Activated CD8-positive, alpha-beta memory T cell treated with anti-CD3 and anti-CD28 coated beads, Interleukin-2, amount 50 U/mL, for 4 hours (primary cell): ENCODE measurements at regions not wholly inside any gene's neighbourhood (a gene's known extent, or its start where the extent isn't known, plus 50 kb on each side); places are given as distances from the start of the nearest gene placed in this dataset.
"Not testable (repeated sequence)": the region's sequence is repeated elsewhere in the genome, so short reads cannot be mapped to it uniquely, and the experiment has no call there.

Source experiments
- DNase-seq: peaks from one replicate; pipeline ENCODE4 v3.0.0-alpha.2; 2020

- no peak for DNase-seq
Measured at GRCh38 chr4:67328393-67328792, 216.9 kb downstream of the CENPC start.

- no peak for DNase-seq
Measured at GRCh38 chr4:67328018-67328278, 217.4 kb downstream of the CENPC start.

DNA sequence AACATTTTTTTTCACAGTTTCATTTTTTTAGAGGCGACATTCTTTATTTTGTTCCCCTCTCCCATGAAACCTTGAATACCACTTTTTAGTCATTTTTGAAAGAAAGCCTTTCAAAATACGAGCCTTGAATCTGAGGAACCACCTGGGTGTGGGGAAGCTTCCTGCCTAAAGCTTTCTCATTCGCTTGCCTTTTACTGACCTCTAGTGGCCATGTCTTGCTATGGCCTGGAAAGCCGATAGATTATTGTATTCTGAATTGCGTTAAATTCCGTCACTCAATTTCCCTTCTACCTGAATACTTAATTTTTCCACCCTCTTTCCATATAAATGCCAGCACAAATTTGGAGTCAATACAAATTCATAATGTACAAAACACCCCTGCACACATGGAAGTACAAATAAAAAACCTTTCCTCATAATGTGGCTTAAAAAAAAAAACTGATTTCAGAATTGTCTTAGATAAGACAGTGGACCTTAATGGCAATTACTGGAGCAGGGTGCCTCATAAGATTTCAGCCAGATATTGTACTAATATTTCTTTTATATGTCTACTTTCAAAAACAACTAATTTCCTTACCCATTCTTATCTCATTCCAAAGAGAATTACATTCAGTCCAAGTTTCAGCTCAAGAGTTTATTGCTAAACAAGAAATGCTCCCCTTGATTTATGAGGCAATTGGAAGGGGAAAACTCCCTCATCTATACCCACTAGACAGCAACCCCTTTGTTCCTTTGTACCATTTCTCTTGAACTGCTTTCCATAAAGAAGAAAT lies 217.9 kb downstream of the CENPC start:
- DNase-seq = peak; percentile 35

GRCh38 chr4:67325791-67326190 lies 219.5 kb downstream of the CENPC start:
- DNase-seq = no peak

DNA sequence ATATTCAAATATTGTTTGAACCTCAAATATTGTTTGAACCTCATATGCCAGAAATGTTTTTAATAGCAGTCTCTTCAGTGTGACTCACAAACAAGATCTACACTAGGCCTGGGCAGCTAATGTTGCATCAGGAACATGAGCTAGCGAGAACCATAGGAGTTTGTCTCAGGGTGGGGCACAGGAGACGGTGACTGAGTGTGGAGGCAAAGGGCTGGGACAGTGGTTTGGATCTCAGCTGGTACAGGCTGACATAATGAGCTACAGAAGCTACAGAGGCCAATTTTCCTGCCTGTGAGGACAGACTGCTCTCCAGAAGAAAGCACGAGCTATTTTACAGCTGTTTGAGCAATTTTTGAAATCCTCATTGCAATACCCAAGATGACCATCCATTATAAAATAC lies 224.7 kb downstream of the CENPC start:
- no peak for DNase-seq

GRCh38 chr4:67319607-67320006 lies 225.7 kb downstream of the CENPC start:
- DNase-seq = not testable (repeated sequence)

DNA sequence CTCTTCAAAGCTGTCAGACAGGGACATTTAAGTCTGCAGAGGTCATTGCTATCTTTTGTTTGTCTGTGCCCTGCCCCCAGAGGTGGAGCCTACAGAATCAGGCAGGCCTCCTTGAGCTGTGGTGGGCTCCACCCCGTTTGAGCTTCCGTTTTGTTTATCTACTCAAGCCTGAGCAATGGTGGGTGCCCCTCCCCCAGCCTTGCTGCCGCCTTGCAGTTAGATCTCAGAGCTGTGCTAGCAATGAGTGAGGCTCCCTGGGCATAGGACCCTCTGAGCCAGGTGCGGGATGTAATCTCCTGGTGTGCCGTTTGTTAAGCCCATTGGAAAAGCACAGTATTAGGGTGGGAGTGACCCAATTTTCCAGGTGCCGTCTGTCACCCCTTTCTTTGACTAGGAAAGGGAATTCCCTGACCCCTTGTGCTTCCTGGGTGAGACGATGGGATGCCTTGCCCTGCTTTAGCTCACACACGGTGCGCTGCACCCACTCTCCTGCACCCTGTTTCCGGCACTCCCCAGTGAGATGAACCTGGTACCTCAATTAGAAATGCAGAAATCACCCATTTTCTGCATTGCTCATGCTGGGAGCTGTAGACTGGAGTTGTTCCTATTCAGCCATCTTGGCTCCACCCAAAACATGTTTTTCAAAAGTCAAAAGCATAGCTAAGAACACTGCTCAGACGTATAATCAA lies 244.7 kb downstream of the CENPC start:
- not testable (repeated sequence) for DNase-seq

DNA sequence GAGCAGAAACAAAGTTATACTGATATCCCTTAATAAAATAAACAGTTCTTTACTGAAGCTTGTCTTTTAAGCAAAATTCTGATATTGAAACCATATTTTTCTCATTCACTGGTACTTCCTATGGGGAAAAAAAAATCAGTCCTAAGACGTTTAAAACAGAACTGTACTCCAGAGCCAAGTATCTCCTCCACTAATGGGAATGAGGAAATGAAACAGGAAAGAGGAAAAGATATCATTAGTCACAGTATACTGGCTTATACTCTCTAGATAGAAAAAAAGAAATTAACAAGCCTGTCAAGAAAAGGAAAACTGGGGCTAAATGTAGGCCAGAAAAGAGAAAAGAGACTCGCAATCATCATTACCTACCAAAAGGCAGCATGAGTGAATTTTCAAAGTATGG lies 252.7 kb downstream of the CENPC start:
- no peak for DNase-seq

- no peak for DNase-seq
Measured at GRCh38 chr4:67292045-67292444, 253.3 kb downstream of the CENPC start.

- no peak for DNase-seq
Measured at GRCh38 chr4:67291644-67292043, 253.7 kb downstream of the CENPC start.

DNA sequence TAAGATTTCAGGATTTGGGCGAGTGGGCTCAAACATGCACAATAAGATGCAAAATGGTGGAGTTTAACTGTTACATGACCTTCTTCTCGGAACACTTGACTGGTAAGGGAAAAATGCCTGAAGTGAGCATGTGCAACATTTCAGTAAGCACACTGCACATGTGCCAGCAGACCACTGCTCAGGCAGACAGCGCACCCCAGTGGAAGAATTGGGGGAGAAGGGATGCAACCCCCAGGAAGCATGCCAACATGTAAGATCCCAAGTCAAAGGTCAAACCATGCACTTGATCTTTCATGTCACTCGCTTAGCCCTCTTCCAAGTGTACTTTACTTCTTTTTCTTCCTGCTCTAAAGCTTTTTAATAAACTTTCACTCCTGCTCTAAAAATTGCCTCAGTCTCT lies 256.3 kb downstream of the CENPC start:
- DNase-seq = no peak

DNA sequence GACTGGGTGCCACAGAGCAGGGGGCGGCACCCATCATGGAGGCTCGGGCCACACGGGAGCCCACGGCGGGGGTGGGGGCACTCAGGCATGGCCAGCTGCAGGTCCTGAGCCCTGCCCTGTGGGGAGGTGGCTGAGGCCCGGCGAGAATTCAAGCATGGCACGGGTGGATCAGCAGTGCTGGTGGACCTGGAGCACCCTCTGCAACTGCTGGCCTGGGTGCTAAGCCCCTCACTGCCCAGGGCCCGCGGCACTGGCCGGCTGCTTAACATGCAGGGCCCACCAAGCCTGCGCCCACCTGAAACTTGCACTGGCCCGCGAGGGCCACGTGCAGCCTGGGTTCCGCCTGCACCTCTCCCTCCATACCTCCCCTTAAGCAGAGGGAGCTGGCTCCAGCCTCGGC lies 258.6 kb downstream of the CENPC start:
- no peak for DNase-seq

GRCh38 chr4:67282749-67283148 lies 262.6 kb downstream of the CENPC start:
- no peak for DNase-seq

- DNase-seq = no peak
Measured at GRCh38 chr4:67275179-67275750, 270.0 kb downstream of the CENPC start.

DNA sequence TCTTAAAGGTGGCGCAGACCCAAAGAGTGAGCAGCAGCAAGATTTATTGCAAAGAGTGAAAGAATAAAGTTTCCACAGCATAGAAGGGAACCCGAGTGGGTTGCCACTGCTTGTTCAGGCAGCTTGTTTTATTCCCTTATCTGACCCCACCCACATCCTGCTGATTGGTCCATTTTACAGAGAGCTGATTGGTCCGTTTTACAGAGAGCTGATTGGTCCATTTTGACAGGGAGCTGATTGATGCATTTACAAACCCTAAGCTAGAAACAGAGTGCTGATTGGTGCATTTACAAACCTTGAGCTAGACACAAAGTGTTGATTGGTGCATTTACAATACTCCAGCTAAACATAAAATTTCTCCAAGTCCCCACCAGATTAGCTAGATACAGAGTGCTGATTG lies 270.6 kb downstream of the CENPC start:
- not testable (repeated sequence) for DNase-seq

- no peak for DNase-seq
Measured at GRCh38 chr4:67273666-67274065, 271.6 kb downstream of the CENPC start.

DNA sequence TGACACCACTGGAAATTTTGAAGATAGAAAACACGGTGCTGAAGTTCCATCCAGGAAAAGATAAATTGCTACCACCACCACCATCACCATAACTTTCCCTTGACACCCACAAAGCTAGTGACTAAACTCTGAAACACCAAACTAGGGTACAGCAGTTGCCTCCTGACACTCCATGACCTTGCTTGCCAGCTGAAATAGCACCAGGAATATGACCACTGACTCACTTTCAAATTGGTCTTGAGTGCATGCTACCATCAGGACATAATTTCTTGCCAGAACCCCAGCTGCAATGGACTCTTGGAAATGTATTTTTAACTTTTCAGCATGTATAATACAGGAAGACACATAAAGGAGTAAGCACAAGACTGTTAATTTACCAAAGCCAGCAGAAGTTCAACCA lies 283.3 kb downstream of the CENPC start:
- no peak for DNase-seq

DNA sequence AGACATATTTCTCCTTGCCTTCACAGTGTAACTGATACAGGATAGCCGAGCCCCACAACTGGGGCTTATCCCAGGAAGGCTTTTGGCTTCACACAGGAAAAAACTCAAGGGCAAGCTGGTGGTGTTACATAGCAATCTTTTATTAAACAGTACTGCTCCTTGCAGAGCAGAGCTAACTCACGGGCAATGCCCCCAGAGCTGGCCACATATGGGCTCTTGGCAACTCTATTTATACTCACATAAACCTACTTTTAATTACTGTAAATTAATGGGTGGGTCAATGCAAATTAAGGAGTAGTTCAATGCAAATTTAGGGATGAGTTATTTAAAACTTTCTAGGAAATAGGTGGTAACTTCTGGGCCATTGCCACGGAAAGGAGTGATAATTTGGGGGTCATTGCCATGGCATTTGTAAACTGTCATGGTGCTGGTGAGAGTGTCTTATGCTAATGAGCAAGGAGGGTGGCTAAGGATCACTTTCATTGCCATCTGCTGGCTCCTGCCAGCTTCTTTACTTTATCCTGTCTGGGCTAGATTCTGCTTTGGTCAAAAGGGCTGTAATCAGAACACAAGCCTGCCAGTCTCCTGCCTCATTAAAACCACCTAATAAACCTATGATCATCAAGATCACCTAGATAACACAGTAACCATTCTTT lies 288.8 kb downstream of the CENPC start:
- DNase-seq = no peak

DNA sequence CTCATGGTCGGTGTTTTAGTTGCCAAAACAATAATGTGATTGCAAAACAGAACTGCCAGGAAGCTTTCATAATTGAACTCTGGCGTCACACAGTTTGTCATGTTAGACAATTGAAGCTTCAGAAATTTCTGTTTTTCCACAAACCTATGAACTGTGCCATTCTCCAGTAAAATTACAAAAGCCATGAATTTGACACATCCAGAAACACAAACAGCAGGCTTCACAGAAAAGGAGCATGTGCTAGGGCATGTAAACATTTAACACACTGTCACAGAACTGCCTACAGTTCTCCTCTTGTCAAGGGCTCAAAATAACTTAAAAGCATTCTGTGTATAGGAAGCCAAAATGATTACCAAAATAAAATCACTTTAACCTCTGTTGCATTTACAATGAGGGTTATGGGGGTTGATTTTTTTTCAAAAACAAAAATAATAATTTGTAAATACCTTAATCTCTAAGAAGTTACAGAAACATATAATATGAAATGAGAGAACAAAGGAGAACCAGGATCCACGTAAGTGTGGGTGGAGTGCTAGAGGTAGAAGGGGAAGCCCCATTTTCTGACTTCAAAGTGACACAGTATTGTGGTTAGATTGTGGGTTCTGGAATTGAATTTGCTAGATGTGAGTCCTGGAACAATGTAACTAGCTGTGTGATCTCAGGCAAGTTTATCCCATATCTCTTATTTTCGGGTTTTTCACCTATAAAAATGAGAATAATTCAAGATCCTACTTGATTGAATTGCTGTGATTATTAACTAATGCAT lies 295.0 kb downstream of the CENPC start:
- DNase-seq = no peak

DNA sequence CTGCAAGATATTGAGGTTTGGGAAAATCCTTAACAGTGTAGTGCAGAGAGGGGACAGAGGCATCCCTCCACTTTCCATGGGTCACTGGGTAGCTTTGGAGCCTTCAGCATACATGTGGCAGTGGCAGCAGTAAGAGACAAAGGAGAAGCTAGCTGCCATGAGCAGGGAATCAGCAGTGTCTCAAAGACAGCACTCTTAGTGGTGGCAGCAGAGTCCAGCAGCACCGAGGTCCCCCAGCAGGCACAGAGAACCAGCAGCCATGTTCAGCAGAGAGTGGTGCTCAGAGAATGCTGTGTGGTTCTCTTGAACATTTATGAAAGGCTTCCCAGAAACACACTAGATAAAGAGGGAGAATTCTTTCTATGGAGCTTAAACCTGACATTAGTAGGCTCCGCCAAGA lies 308.5 kb downstream of the CENPC start:
- no peak for DNase-seq

GRCh38 chr4:67236318-67236717 lies 309.0 kb downstream of the CENPC start:
- DNase-seq = no peak

DNA sequence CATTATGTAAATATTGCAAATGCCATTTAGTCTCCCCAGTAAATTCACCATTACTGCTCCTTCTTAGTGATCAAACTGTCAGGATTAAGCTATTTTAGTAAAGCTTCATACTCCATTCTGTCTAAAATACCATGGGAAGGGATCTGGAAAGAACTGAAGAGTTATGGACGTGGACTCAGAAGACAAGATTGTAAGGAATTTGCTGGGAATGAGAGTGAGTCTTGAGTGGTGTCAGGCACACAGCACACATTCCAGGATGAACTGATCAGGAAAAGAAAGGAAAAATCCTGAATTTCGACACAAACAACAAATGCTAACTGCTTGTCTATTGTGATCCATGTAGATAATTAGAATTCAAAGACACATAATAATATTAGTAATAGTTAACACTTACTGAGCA lies 311.0 kb downstream of the CENPC start:
- no peak for DNase-seq

DNA sequence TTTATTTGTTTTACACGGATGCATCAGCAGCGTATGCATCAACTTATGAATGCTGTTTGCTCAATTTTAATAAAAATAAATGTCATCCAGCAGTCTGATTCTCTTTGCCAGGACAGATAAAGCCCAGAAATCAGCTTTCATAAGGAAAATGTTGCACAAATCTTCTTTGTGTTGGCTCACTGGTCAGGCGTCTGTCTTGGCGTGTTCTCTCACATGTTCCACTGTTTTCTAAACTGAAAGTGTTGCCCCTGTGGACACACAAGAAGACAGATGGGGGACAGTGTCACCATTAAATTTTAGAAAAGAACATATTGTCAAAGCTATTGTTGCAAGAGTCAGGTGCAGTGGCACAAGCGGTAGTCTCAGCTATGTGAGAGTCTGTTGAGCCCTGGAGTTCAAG lies 316.2 kb downstream of the CENPC start:
- DNase-seq = no peak
